MCF 10A (cell line): ENCODE measurements at regions not wholly inside any gene's neighbourhood (a gene's known extent, or its start where the extent isn't known, plus 50 kb on each side); places are given as distances from the start of the nearest gene placed in this dataset.

Source experiments
- BruUV-seq: library from RNA; stranded (reverse); fragments of 400-500 nt; replicated peaks from 2 replicates; lab custom pipeline; 2021; lab: Mats Ljungman, UMichigan
- CTCF ChIA-PET: fragments of 300-600 bp; sonication (Branson Sonifier 250); formaldehyde crosslinking; extraction: SDS; loops from one replicate; lab custom pipeline; 2021; ENCODE audit warnings: antibody characterized with exemption, inconsistent platforms; lab: Yijun Ruan, JAX
- POLR2A ChIA-PET: fragments of 300-600, 350-650 bp; sonication (Branson Sonifier 250); formaldehyde crosslinking; extraction: SDS; loops from one replicate; lab custom pipeline; 2020; ENCODE audit warnings: antibody characterized with exemption, inconsistent platforms; lab: Yijun Ruan, JAX
- DNase-seq: peaks from one replicate; pipeline ENCODE4 v3.0.0-alpha.2; 2018; ENCODE audit not compliant: unreplicated experiment
- H3K27ac Mint-ChIP-seq: one replicate; pipeline ENCODE4 v1.8.0; 2022; ENCODE audit warnings: mild to moderate bottlenecking, low read depth, mixed read lengths; ENCODE audit not compliant: unreplicated experiment
- H3K27me3 Mint-ChIP-seq: one replicate; pipeline ENCODE4 v1.8.0; 2022; ENCODE audit warnings: mixed read lengths; ENCODE audit not compliant: insufficient read depth, unreplicated experiment
- H3K36me3 Mint-ChIP-seq: one replicate; pipeline ENCODE4 v1.8.0; 2022; ENCODE audit warnings: mild to moderate bottlenecking, moderate library complexity, mixed read lengths; ENCODE audit not compliant: insufficient read depth, unreplicated experiment
- H3K4me1 Mint-ChIP-seq: one replicate; pipeline ENCODE4 v1.8.0; 2022; ENCODE audit warnings: mixed read lengths; ENCODE audit not compliant: insufficient read depth, unreplicated experiment
- H3K4me3 Mint-ChIP-seq: one replicate; pipeline ENCODE4 v1.8.0; 2022; ENCODE audit warnings: mild to moderate bottlenecking, moderate library complexity, mixed read lengths; ENCODE audit not compliant: unreplicated experiment
- H3K9me3 Mint-ChIP-seq: one replicate; pipeline ENCODE4 v1.8.0; 2022; ENCODE audit warnings: mixed read lengths; ENCODE audit not compliant: unreplicated experiment
- intact Hi-C: fragments of 100-400 bp; cut with micrococcal nuclease; formaldehyde crosslinking; loops from 2 replicates; pipeline ENCODE4 v1.14.1; 2022
- TF ChIP-seq, protein P1 (sequence below): fragments of 200-600 bp; IDR thresholded peaks from one replicate; pipeline ENCODE4 v1.8.0; 2022; ENCODE audit warnings: antibody characterized with exemption, mild to moderate bottlenecking; ENCODE audit not compliant: unreplicated experiment

DNA sequence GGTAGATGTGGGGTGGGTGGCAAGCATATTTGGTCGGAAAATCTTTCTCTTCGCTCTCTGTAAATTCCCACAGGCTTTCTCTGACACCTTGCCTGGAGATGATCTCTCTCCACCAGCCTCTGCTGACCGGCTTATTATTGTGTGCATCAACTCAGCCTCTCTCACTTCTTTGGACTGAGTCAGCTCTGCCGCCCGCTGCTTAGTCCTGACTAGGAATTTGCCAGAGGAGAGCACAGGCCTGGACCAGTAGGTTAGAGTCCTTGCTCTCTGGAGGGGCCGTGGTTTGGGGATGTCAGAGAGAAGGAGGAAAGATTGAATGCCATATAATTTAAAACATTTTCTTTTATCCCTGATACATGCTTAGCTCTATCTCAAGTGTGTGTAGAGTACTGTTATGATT lies 242.6 kb upstream of the THSD7B start:
- ChIA-PET POLR2A (no interaction called here), CTCF (interaction anchor here (0.8 kb wide), 1 partner anchor 14 kb away, joined by 3 read pairs; no protein-coding TSS in a partner anchor)
- DNase-seq, result no peak
- no peak overlapping the region for H3K4me3 Mint-ChIP-seq
- H3K9me3 Mint-ChIP-seq, result no peaks in the 10 kb centered on the region
- BruUV-seq, result no TSS peak
- no peaks in the 10 kb centered on the region for H3K36me3 Mint-ChIP-seq
- no peaks in the 10 kb centered on the region for H3K4me1 Mint-ChIP-seq
- H3K27me3 Mint-ChIP-seq, result no peaks in the 10 kb centered on the region
- intact Hi-C loops, result no loop called here
- TF ChIP-seq, protein P1, sequence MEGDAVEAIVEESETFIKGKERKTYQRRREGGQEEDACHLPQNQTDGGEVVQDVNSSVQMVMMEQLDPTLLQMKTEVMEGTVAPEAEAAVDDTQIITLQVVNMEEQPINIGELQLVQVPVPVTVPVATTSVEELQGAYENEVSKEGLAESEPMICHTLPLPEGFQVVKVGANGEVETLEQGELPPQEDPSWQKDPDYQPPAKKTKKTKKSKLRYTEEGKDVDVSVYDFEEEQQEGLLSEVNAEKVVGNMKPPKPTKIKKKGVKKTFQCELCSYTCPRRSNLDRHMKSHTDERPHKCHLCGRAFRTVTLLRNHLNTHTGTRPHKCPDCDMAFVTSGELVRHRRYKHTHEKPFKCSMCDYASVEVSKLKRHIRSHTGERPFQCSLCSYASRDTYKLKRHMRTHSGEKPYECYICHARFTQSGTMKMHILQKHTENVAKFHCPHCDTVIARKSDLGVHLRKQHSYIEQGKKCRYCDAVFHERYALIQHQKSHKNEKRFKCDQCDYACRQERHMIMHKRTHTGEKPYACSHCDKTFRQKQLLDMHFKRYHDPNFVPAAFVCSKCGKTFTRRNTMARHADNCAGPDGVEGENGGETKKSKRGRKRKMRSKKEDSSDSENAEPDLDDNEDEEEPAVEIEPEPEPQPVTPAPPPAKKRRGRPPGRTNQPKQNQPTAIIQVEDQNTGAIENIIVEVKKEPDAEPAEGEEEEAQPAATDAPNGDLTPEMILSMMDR, result no peak
- H3K27ac Mint-ChIP-seq, result no peak overlapping the region

GRCh38 chr2:136517716-136518115 lies 247.6 kb upstream of the THSD7B start:
- no peaks in the 10 kb centered on the region for H3K4me1 Mint-ChIP-seq
- ChIA-PET POLR2A (interaction anchor here (0.7 kb wide), 1 partner anchor 58 kb away, joined by 3 read pairs; no protein-coding TSS in a partner anchor), CTCF (interaction anchor here (0.6 kb wide), 1 partner anchor 479 kb away, joined by 4 read pairs; no protein-coding TSS in a partner anchor)
- H3K9me3 Mint-ChIP-seq, result no peaks in the 10 kb centered on the region
- H3K27me3 Mint-ChIP-seq, result peaks cover 12% of the 10 kb centered on the region
- no peaks in the 10 kb centered on the region for H3K36me3 Mint-ChIP-seq
- H3K4me3 Mint-ChIP-seq, result no peak overlapping the region
- no TSS peak for BruUV-seq
- H3K27ac Mint-ChIP-seq, result no peak overlapping the region
- TF ChIP-seq, protein P1, result no peak
- no peak for DNase-seq
- intact Hi-C loops, result no loop called here

- no peak overlapping the region for H3K27ac Mint-ChIP-seq
- intact Hi-C loops, result no loop called here
- CTCF ChIA-PET, result interaction anchor here (0.6 kb wide), 1 partner anchor 53 kb away, joined by 3 read pairs; no protein-coding TSS in a partner anchor
Measured at GRCh38 chr2:136510244-136510643, 255.1 kb upstream of the THSD7B start.

DNA sequence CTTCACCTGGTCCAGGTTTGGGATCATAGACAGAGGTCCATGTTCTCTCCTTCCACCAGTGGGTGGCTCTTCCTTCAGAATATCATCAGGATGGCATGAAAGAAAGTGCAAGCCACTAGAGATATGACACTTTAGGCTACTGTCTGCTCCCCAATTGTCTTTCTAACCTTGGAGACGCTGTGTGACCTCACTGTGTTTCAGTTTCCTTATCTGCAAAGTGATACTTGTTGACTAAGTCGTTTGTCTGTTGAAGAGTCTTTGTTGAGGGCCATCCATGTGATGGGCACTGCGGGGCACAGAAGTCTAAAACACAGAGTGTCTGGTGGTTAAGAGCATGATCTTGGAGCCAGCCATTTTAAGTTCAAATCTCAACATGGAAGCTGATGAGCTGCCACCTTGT lies 259.9 kb upstream of the THSD7B start:
- BruUV-seq, result no TSS peak
- intact Hi-C loops, result no loop called here
- TF ChIP-seq, protein P1, result no peak
- H3K36me3 Mint-ChIP-seq, result no peaks in the 10 kb centered on the region
- DNase-seq, result no peak
- peaks cover 25% of the 10 kb centered on the region for H3K27me3 Mint-ChIP-seq
- H3K9me3 Mint-ChIP-seq, result no peaks in the 10 kb centered on the region
- H3K4me3 Mint-ChIP-seq, result no peak overlapping the region
- CTCF ChIA-PET, result no interaction called here
- no peak overlapping the region for H3K27ac Mint-ChIP-seq
- POLR2A ChIA-PET, result no interaction called here
- H3K4me1 Mint-ChIP-seq, result no peaks in the 10 kb centered on the region

More at GRCh38 chr2:136510244-136510643, 255.1 kb upstream of the THSD7B start:
- H3K9me3 Mint-ChIP-seq, result no peaks in the 10 kb centered on the region
- BruUV-seq, result no TSS peak
- H3K27me3 Mint-ChIP-seq, result peaks cover 25% of the 10 kb centered on the region
- no peaks in the 10 kb centered on the region for H3K36me3 Mint-ChIP-seq
- POLR2A ChIA-PET, result no interaction called here
- TF ChIP-seq, protein P1, result no peak
- no peak overlapping the region for H3K4me3 Mint-ChIP-seq
- no peak for DNase-seq
- no peaks in the 10 kb centered on the region for H3K4me1 Mint-ChIP-seq
